ENCODE measurements at regions not wholly inside any gene's neighbourhood (a gene's known extent, or its start where the extent isn't known, plus 50 kb on each side); places are given as distances from the start of the nearest gene placed in this dataset.

GRCh38 chr6:156534594-156534993 lies 242.6 kb upstream of the ARID1B start:
- H3K4me1 ChIP-seq (replicated peaks) = no peaks in the 10 kb centered on the region
- no peaks in the 10 kb centered on the region for H3K9me3 ChIP-seq
- no peak overlapping the region for H3K27ac ChIP-seq
- no peaks in the 10 kb centered on the region for H3K36me3 ChIP-seq
- WGBS = 69% methylated on average over 3 of the region's 3 CpGs
- TF ChIP-seq CTCF (IDR thresholded peaks at IDR 0.05) (no peak), POLR2AphosphoS5 (IDR thresholded peaks at IDR 0.05) (no peak), POLR2A (IDR thresholded peaks at IDR 0.05) (no peak)
- intact Hi-C loops (cut with DNase I) = no loop called here
- H3K4me3 ChIP-seq = no peak overlapping the region
- H3K27me3 ChIP-seq (replicated peaks; ENCODE audit: insufficient read depth) = no peaks in the 10 kb centered on the region
- no peak for DNase-seq (ENCODE audit: low spot score)

GRCh38 chr6:156533872-156534524 lies 243.2 kb upstream of the ARID1B start:
- no peaks in the 10 kb centered on the region for H3K36me3 ChIP-seq
- WGBS = 97% methylated on average over 4 of the region's 4 CpGs
- no peaks in the 10 kb centered on the region for H3K4me1 ChIP-seq (replicated peaks)
- TF ChIP-seq CTCF (IDR thresholded peaks at IDR 0.05) = no peak
- no peak overlapping the region for H3K4me3 ChIP-seq
- H3K9me3 ChIP-seq = no peaks in the 10 kb centered on the region
- no peaks in the 10 kb centered on the region for H3K27me3 ChIP-seq (replicated peaks; ENCODE audit: insufficient read depth)
- H3K27ac ChIP-seq = no peak overlapping the region
- DNase-seq (ENCODE audit: low spot score) = no peak
- intact Hi-C loops (cut with DNase I) = no loop called here

GRCh38 chr6:156526081-156526480 lies 251.1 kb upstream of the ARID1B start:
- intact Hi-C loops (cut with DNase I) = no loop called here
- Histone ChIP-seq H3K27me3 (replicated peaks; ENCODE audit: insufficient read depth) (no peaks in the 10 kb centered on the region), H3K27ac (no peak overlapping the region), H3K4me3 (no peak overlapping the region), H3K9me3 (no peaks in the 10 kb centered on the region), H3K36me3 (no peaks in the 10 kb centered on the region), H3K4me1 (replicated peaks) (no peaks in the 10 kb centered on the region)
- TF ChIP-seq POLR2AphosphoS5 (IDR thresholded peaks at IDR 0.05) = no peak
- no peak for TF ChIP-seq CTCF (IDR thresholded peaks at IDR 0.05)
- no peak for TF ChIP-seq POLR2A (IDR thresholded peaks at IDR 0.05)
- DNase-seq (ENCODE audit: low spot score) = no peak
- 56% methylated on average over 7 of the region's 7 CpGs for WGBS

GRCh38 chr6:156525541-156525940 lies 251.6 kb upstream of the ARID1B start:
- TF ChIP-seq POLR2A (IDR thresholded peaks at IDR 0.05) (no peak), POLR2AphosphoS5 (IDR thresholded peaks at IDR 0.05) (no peak), CTCF (IDR thresholded peaks at IDR 0.05) (no peak)
- WGBS = 80% methylated on average over 6 of the region's 6 CpGs
- intact Hi-C loops (cut with DNase I) = no loop called here

GRCh38 chr6:156519940-156520339 lies 257.2 kb upstream of the ARID1B start:
- DNase-seq (ENCODE audit: low spot score) = no peak
- 66% methylated on average over 2 of the region's 2 CpGs for WGBS
- Histone ChIP-seq H3K27ac (no peak overlapping the region), H3K4me1 (replicated peaks) (no peaks in the 10 kb centered on the region), H3K36me3 (no peaks in the 10 kb centered on the region), H3K4me3 (no peak overlapping the region), H3K27me3 (replicated peaks; ENCODE audit: insufficient read depth) (no peaks in the 10 kb centered on the region), H3K9me3 (no peaks in the 10 kb centered on the region)
- intact Hi-C loops (cut with DNase I) = no loop called here
- TF ChIP-seq POLR2AphosphoS5 (IDR thresholded peaks at IDR 0.05) (no peak), CTCF (IDR thresholded peaks at IDR 0.05) (no peak), POLR2A (IDR thresholded peaks at IDR 0.05) (no peak)

More at GRCh38 chr6:156525541-156525940, 251.6 kb upstream of the ARID1B start:
- no peaks in the 10 kb centered on the region for H3K27me3 ChIP-seq (replicated peaks; ENCODE audit: insufficient read depth)
- no peaks in the 10 kb centered on the region for H3K36me3 ChIP-seq
- no peaks in the 10 kb centered on the region for H3K9me3 ChIP-seq
- H3K27ac ChIP-seq = no peak overlapping the region
- no peaks in the 10 kb centered on the region for H3K4me1 ChIP-seq (replicated peaks)
- DNase-seq (ENCODE audit: low spot score) = no peak
- no peak overlapping the region for H3K4me3 ChIP-seq

Measured in prostate gland (tissue), 2 donors.